HepG2 (cell line): ENCODE measurements at regions not wholly inside any gene's neighbourhood (a gene's known extent, or its start where the extent isn't known, plus 50 kb on each side); places are given as distances from the start of the nearest gene placed in this dataset.

Experiments
- ATAC-seq: fragments of 200-7000 bp; cut with Tn5 transposase; 3 replicates; pipeline ENCODE4 v1.9.1; 2020; ENCODE audit warnings: mild to moderate bottlenecking, moderate library complexity
- BruUV-seq: library from RNA; stranded (reverse); fragments of 400-500 nt; replicated peaks from 2 replicates; lab custom pipeline; 2021; lab: Mats Ljungman, UMichigan
- CTCF ChIA-PET: fragments of 300-600 bp; formaldehyde crosslinking; extraction: SDS; loops from one replicate; lab custom pipeline; 2021; ENCODE audit warnings: low total read pairs, inconsistent platforms, low intra/inter-chr PET ratio; lab: Yijun Ruan, JAX
- POLR2A ChIA-PET: fragments of 350-600 bp; sonication (Branson Sonifier 250); formaldehyde crosslinking; loops from one replicate; lab custom pipeline; 2020; ENCODE audit warnings: antibody characterized with exemption, inconsistent platforms; lab: Yijun Ruan, JAX
- DNase-seq: peaks from one replicate; pipeline ENCODE4 v3.0.0-alpha.2; 2015; ENCODE audit warnings: low spot score
- FAIRE-seq: peaks from 3 replicates; lab custom pipeline; 2011; peaks lifted over from hg19 to GRCh38; lab: Jason Lieb, UNC
- H2AFZ ChIP-seq: one replicate; pipeline ENCODE4 v1.6.1; 2011; ENCODE audit warnings: low read length, inconsistent platforms
- H3K27ac ChIP-seq: fragments of 300-600 bp; 3 replicates; pipeline ENCODE4 v1.8.0; 2011; ENCODE audit warnings: mixed run types, mild to moderate bottlenecking, mixed read lengths, low read length, inconsistent platforms; ENCODE audit not compliant: insufficient read depth; ENCODE audit errors: extremely low read length
- H3K27me3 ChIP-seq, 2 experiments: fragments of 200-600 bp in 1 of 2; 2 replicates in 1 of 2; 3 replicates in 1 of 2; pipeline versions ENCODE4 v1.6.0 to v1.8.0; 2011; ENCODE audit warnings: low read length in 2 of 2, mild to moderate bottlenecking in 2 of 2, moderate library complexity in 2 of 2, inconsistent platforms in 1 of 2; ENCODE audit not compliant: insufficient read depth in 2 of 2, control insufficient read depth in 1 of 2
- H3K36me3 ChIP-seq, 2 experiments: fragments of 200-600 bp in 1 of 2; replicated peaks in 1 of 2; 2 replicates in 1 of 2; 3 replicates in 1 of 2; pipeline versions ENCODE4 v1.5.1 to v1.8.0; 2011; ENCODE audit warnings: low read length in 2 of 2, inconsistent platforms in 1 of 2; ENCODE audit not compliant: insufficient read depth in 2 of 2, control insufficient read depth in 1 of 2
- H3K4me1 ChIP-seq: 2 replicates; pipeline ENCODE4 v1.5.1; 2012; ENCODE audit warnings: low read length, inconsistent platforms; ENCODE audit not compliant: insufficient read depth
- H3K4me2 ChIP-seq: 2 replicates; pipeline ENCODE4 v1.6.0; 2011; ENCODE audit warnings: low read depth, low read length, inconsistent platforms
- H3K4me3 ChIP-seq, 3 experiments: fragments of 200-600 bp in 1 of 3; sonication (generic), shearing (Covaris generic) in 1 of 3; replicated peaks in 1 of 3; 2 replicates each; pipeline ENCODE4 v1.5.1; 2011 to 2016; ENCODE audit warnings: low read length in 3 of 3, inconsistent platforms in 2 of 3, low read depth in 2 of 3, mild to moderate bottlenecking in 2 of 3, control low read depth in 1 of 3, mixed read lengths in 1 of 3; ENCODE audit not compliant: insufficient read depth in 1 of 3
- H3K79me2 ChIP-seq: one replicate; pipeline ENCODE4 v1.6.1; 2011; ENCODE audit warnings: low read length, inconsistent platforms; ENCODE audit not compliant: insufficient read depth
- H3K9ac ChIP-seq: 2 replicates; pipeline ENCODE4 v1.6.0; 2011; ENCODE audit warnings: mild to moderate bottlenecking, low read depth, low read length, inconsistent platforms; ENCODE audit not compliant: insufficient read depth
- H3K9me3 ChIP-seq: 2 replicates; pipeline ENCODE4 v1.5.1; 2012; ENCODE audit warnings: mild to moderate bottlenecking, low read length
- H4K20me1 ChIP-seq: 2 replicates; pipeline ENCODE4 v1.6.0; 2011; ENCODE audit warnings: inconsistent platforms, mild to moderate bottlenecking, low read length, moderate library complexity; ENCODE audit not compliant: insufficient read depth
- ATF7-NPFF ChIP-seq: sonication (generic); formaldehyde crosslinking; IDR thresholded peaks from 2 replicates; pipeline ENCODE4 v1.8.1; 2023; ENCODE audit warnings: mild to moderate bottlenecking, low read depth, missing genetic modification reagents, moderate library complexity
- CENPX ChIP-seq: sonication (generic); formaldehyde crosslinking; IDR thresholded peaks from 2 replicates; pipeline ENCODE4 v1.9.0; 2021; ENCODE audit warnings: mild to moderate bottlenecking, missing genetic modification reagents, moderate library complexity
- GFI1 ChIP-seq: sonication (generic); formaldehyde crosslinking; IDR thresholded peaks from 2 replicates; pipeline ENCODE4 v1.5.0; 2020; ENCODE audit warnings: missing genetic modification reagents, mild to moderate bottlenecking, borderline replicate concordance
- MIXL1 ChIP-seq: IDR thresholded peaks from 2 replicates; pipeline ENCODE4 v1.6.1; 2016
- SETDB1 ChIP-seq: sonication (generic); formaldehyde crosslinking; IDR thresholded peaks from 2 replicates; pipeline ENCODE4 v1.5.1; 2020; ENCODE audit warnings: missing genetic modification reagents, mild to moderate bottlenecking, borderline replicate concordance
- WGBS: methylation state at CpG from one replicate; pipeline ENCODE4 v1.1.6; 2017; ENCODE audit warnings: low lambda C conversion rate; 5-methylcytosine and 5-hydroxymethylcytosine counted together
- in situ Hi-C: cut with HindIII; loops from 2 replicates; pipeline ENCODE4 v1.10.0; 2017; ENCODE audit warnings: low pct_unique_long_range_greater_than_20kb; ENCODE audit not compliant: extremely low pct_ligation_motif_present
- intact Hi-C: fragments of 100-400 bp; cut with micrococcal nuclease; formaldehyde crosslinking; loops from one replicate; pipeline ENCODE4 v1.10.0; 2022; ENCODE audit not compliant: unreplicated experiment
- TF ChIP-seq, protein P1 (sequence below): sonication (generic); formaldehyde crosslinking; IDR thresholded peaks from 2 replicates; pipeline ENCODE4 v1.4.0; 2020; ENCODE audit warnings: missing genetic modification reagents

DNA sequence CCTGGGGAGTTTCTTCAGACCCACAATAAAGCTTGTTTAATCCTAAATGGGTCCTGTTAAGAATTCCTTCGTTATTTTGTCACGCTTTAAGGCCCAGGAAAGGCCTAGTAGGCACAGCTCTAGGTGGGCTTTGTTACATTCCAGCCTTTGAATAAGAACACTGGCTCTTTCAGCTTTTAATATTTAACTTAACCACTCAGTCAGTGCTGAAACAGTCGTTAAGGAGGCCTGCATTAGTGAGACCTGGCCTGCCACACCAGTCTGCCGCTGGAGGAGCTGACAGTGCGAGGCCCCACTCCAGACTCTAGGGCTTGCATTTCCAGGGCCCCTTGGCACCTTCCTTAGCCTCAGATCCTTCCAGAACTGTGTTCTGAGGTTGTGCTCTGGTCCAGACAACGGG is 351.4 kb downstream of the GLRX3 start (continued):
- no peak for TF ChIP-seq CENPX
- TF ChIP-seq, protein P1, sequence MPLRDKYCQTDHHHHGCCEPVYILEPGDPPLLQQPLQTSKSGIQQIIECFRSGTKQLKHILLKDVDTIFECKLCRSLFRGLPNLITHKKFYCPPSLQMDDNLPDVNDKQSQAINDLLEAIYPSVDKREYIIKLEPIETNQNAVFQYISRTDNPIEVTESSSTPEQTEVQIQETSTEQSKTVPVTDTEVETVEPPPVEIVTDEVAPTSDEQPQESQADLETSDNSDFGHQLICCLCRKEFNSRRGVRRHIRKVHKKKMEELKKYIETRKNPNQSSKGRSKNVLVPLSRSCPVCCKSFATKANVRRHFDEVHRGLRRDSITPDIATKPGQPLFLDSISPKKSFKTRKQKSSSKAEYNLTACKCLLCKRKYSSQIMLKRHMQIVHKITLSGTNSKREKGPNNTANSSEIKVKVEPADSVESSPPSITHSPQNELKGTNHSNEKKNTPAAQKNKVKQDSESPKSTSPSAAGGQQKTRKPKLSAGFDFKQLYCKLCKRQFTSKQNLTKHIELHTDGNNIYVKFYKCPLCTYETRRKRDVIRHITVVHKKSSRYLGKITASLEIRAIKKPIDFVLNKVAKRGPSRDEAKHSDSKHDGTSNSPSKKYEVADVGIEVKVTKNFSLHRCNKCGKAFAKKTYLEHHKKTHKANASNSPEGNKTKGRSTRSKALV (CRISPR knock-in tag), result no peak
- no peak for TF ChIP-seq SETDB1 (CRISPR knock-in tag)

DNA sequence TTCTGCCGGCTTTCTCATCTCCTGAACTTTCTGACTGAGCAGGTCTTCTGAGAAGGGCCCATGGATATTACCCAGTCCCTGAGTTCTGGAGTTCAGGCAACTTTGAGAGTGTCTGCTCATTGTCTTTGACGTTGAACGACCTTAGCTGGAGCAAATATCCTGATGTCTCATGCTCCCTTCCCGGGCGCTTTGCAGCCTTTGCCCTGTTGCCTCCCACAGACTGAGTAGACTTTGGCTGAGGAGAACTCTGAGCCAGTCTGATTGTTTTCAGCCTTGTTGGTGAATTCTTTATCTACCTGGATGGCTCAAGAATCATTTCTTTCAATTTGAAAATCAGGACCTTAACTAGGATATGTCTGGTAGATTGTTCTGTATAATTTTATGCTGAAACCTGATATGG is 353.7 kb downstream of the GLRX3 start:
- no peak overlapping the region for H3K4me2 ChIP-seq
- in situ Hi-C loops (no loop called here), intact Hi-C loops (no loop called here)
- BruUV-seq, result no TSS peak
- H3K9me3 ChIP-seq, result no peaks in the 10 kb centered on the region
- DNase-seq, result no peak
- no peak overlapping the region for H3K27ac ChIP-seq
- ChIA-PET CTCF (no interaction called here), POLR2A (no interaction called here)
- H3K27me3 ChIP-seq, result peaks cover 1 to 8% of the 10 kb centered on the region in 2 experiments; a peak in 3 of 5 replicates
- H4K20me1 ChIP-seq, result no peaks in the 10 kb centered on the region
- TF ChIP-seq ATF7-NPFF (CRISPR knock-in tag), result no peak
- no peak for TF ChIP-seq MIXL1 (CRISPR knock-in tag)
- no peak for TF ChIP-seq GFI1 (CRISPR knock-in tag)
- TF ChIP-seq, all 625 proteins: peak for 0
- ATAC-seq, result no peak
- Histone ChIP-seq H3K4me3 (no peak overlapping the region), H3K4me1 (no peaks in the 10 kb centered on the region), H3K36me3 (no peaks in the 10 kb centered on the region), H3K9ac (no peak overlapping the region), H3K79me2 (no peaks in the 10 kb centered on the region), H2AFZ (no peak overlapping the region)
- no peak for FAIRE-seq
- WGBS, result 23% methylated on average over 5 of the region's 5 CpGs
